ENCODE measurements at regions not wholly inside any gene's neighbourhood (a gene's known extent, or its start where the extent isn't known, plus 50 kb on each side); places are given as distances from the start of the nearest gene placed in this dataset.

DNA sequence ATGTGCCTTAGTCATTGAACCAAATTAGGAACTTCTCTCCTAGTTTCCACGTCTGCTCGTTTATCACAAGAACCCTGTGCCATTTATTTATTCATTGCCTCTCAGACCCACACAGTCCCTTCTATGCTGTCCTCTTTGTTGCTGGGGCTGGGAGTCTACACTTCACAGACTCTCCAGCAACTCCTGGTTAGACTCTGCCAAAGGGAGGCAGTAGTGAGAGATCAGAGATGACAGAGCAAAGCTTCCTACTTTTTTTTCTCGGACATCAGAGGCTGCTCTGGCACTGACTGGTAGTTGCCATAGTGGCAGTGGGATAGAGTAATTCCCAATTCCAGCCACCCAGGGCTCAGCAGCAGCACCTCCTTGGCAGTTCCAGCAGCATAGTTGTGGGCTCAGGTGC is 277.5 kb downstream of the BCL11A start:
- H3K4me1 ChIP-seq (replicated peaks in 1 of 4; ENCODE audit: control insufficient read depth in 3 of 4, insufficient read depth in 4 of 4, low read length in 3 of 4), result peaks cover 0 to 2% (median 0%) of the 10 kb centered on the region in 4 experiments; a peak in 2 of 7 replicates
- H3K36me3 ChIP-seq (ENCODE audit: control insufficient read depth in 2 of 4, insufficient read depth in 4 of 4, low read length in 3 of 4), result no peaks in the 10 kb centered on the region
- H3K79me2 ChIP-seq (ENCODE audit: control insufficient read depth in 1 of 2, insufficient read depth in 2 of 2, low read length in 2 of 2), result no peaks in the 10 kb centered on the region
- 89% methylated on average over 3 of the region's 3 CpGs; no CpG with 5 or more reads in 1 of the 2 experiments for WGBS, 2 experiments (ENCODE audit: extremely low coverage in 1 of 2, insufficient coverage in 1 of 2, insufficient read length in 1 of 2, insufficient replicate concordance in 2 of 2, low coverage in 1 of 2, low lambda C conversion rate in 2 of 2, missing lambda C conversion rate in 1 of 2)
- no peak overlapping the region for H2BK20ac ChIP-seq (ENCODE audit: low read length)
- no peaks in the 10 kb centered on the region for H4K20me1 ChIP-seq (replicated peaks in 1 of 2; ENCODE audit: control insufficient read depth in 1 of 2, insufficient read depth in 2 of 2, low read length in 2 of 2)
- H2AFZ ChIP-seq (ENCODE audit: low read length), result no peak overlapping the region
- no peak for DNase-seq (ENCODE audit: low read depth in 1 of 2, low spot score in 2 of 2)
- no peak for FAIRE-seq
- no peak overlapping the region for H2BK5ac ChIP-seq (ENCODE audit: low read depth, low read length)
- ChIA-PET POLR2A (ENCODE audit: partially characterized antibody) (no interaction called here), CTCF (ENCODE audit: partially characterized antibody) (interaction anchor here (1.1 to 1.7 kb wide), 2 partner anchors 15 to 21 kb away, joined by 3 to 7 read pairs; no protein-coding TSS in a partner anchor)
- no peak overlapping the region for H3K9ac ChIP-seq (replicated peaks in 1 of 4; ENCODE audit: extremely low read depth in 1 of 4, low read depth in 3 of 4, low read length in 3 of 4)
- H3K23me2 ChIP-seq (ENCODE audit: low read depth, low read length), result no peaks in the 10 kb centered on the region
- no peak overlapping the region for H3K18ac ChIP-seq (ENCODE audit: extremely low read depth, low read length)
- H3K4me2 ChIP-seq (ENCODE audit: insufficient read depth in 1 of 2, low read depth in 2 of 2, low read length in 2 of 2), result no peak overlapping the region
- H4K8ac ChIP-seq (ENCODE audit: extremely low read depth, insufficient read depth, low read length), result no peak overlapping the region
- H3K79me1 ChIP-seq (ENCODE audit: low read depth, low read length), result no peaks in the 10 kb centered on the region
- H3K14ac ChIP-seq (ENCODE audit: insufficient read length), result no peak overlapping the region
- H2AK5ac ChIP-seq (ENCODE audit: low read depth, low read length), result no peak overlapping the region
- no peak overlapping the region for H3K4me3 ChIP-seq (ENCODE audit: extremely low read depth in 1 of 4, insufficient read depth in 2 of 4, low read depth in 3 of 4, low read length in 4 of 4)
- no peak overlapping the region for H3K23ac ChIP-seq (ENCODE audit: insufficient read length)
- TF ChIP-seq, protein P1, sequence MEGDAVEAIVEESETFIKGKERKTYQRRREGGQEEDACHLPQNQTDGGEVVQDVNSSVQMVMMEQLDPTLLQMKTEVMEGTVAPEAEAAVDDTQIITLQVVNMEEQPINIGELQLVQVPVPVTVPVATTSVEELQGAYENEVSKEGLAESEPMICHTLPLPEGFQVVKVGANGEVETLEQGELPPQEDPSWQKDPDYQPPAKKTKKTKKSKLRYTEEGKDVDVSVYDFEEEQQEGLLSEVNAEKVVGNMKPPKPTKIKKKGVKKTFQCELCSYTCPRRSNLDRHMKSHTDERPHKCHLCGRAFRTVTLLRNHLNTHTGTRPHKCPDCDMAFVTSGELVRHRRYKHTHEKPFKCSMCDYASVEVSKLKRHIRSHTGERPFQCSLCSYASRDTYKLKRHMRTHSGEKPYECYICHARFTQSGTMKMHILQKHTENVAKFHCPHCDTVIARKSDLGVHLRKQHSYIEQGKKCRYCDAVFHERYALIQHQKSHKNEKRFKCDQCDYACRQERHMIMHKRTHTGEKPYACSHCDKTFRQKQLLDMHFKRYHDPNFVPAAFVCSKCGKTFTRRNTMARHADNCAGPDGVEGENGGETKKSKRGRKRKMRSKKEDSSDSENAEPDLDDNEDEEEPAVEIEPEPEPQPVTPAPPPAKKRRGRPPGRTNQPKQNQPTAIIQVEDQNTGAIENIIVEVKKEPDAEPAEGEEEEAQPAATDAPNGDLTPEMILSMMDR (IDR thresholded peaks at IDR 0.05; ENCODE audit: control extremely low read depth in 1 of 3, insufficient read depth in 1 of 3, low read depth in 1 of 3, low read length in 3 of 3), result peak in 1 of 3 experiments; percentile 45; a peak in 2 of 4 replicates
- TF ChIP-seq, protein P2, sequence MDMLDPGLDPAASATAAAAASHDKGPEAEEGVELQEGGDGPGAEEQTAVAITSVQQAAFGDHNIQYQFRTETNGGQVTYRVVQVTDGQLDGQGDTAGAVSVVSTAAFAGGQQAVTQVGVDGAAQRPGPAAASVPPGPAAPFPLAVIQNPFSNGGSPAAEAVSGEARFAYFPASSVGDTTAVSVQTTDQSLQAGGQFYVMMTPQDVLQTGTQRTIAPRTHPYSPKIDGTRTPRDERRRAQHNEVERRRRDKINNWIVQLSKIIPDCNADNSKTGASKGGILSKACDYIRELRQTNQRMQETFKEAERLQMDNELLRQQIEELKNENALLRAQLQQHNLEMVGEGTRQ (IDR thresholded peaks at IDR 0.05; ENCODE audit: low read length), result no peak
- TF ChIP-seq SRF (IDR thresholded peaks at IDR 0.05; ENCODE audit: low read depth, low read length) (no peak), RAD21 (IDR thresholded peaks at IDR 0.05 in 1 of 2, conservative IDR thresholded peaks at IDR 0.05 in 1 of 2; ENCODE audit: low read depth in 2 of 2, low read length in 2 of 2) (peak; percentile 31 to 37; a peak in 3 of 4 replicates)
- no peaks in the 10 kb centered on the region for H3K27me3 ChIP-seq (replicated peaks in 1 of 4; ENCODE audit: control insufficient read depth in 3 of 4, extremely low read depth in 1 of 4, insufficient read depth in 3 of 4, low read length in 3 of 4)
- H4K5ac ChIP-seq (ENCODE audit: insufficient read length, low read depth, low read length), result no peak overlapping the region
- H2BK15ac ChIP-seq (ENCODE audit: low read length), result no peak overlapping the region
- H3K9me3 ChIP-seq (ENCODE audit: insufficient read depth in 2 of 2, low read depth in 1 of 2, low read length in 1 of 2), result peaks cover 5 to 8% of the 10 kb centered on the region in 2 experiments; a peak in 2 of 4 replicates
- no peak overlapping the region for H2BK120ac ChIP-seq (replicated peaks; ENCODE audit: low read depth, low read length)
- no peak overlapping the region for H2BK12ac ChIP-seq (ENCODE audit: low read depth, low read length)
- no peak overlapping the region for H4K91ac ChIP-seq (replicated peaks; ENCODE audit: insufficient read length, low read length)
- no peak overlapping the region for H3K4ac ChIP-seq (replicated peaks; ENCODE audit: insufficient read length, low read depth, low read length)
- H3K27ac ChIP-seq (ENCODE audit: low read depth, low read length), result no peak overlapping the region
- H3K56ac ChIP-seq (replicated peaks; ENCODE audit: insufficient read length, low read depth, low read length), result no peak overlapping the region
